ENCODE measurements at regions not wholly inside any gene's neighbourhood (a gene's known extent, or its start where the extent isn't known, plus 50 kb on each side); places are given as distances from the start of the nearest gene placed in this dataset.

DNA sequence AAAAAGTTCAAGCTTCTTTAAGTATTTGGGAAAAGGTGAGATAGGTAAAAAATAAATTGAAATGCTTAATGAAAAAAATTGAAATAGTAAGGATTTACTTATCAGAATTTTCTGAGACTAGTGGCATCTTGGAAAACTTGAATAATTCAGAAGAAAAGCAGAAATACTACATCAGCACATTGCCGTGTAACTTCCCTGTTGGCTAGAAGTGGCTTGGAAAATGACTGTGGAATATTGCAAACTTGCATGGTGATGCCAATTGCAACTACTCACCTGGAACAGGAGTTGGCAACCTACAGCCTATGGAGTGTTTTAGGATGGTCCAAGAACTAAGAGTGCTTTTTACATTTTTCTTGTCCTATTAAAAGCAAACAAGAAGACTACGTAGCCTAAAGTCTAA, 603.5 kb upstream of the VRK2 start:
- H3K4me1 ChIP-seq, result no peaks in the 10 kb centered on the region
- WGBS, 2 donors, result 76 to 79% methylated on average over 2 of the region's 2 CpGs
- H3K36me3 ChIP-seq, result no peaks in the 10 kb centered on the region
- H3K27ac ChIP-seq, result no peak overlapping the region
- H3K9me3 ChIP-seq, result no peaks in the 10 kb centered on the region
- no peak overlapping the region for H3K4me3 ChIP-seq
- H3K27me3 ChIP-seq, result no peaks in the 10 kb centered on the region
- no peak for TF ChIP-seq EP300 (IDR thresholded peaks at IDR 0.05)
- TF ChIP-seq, protein P1, sequence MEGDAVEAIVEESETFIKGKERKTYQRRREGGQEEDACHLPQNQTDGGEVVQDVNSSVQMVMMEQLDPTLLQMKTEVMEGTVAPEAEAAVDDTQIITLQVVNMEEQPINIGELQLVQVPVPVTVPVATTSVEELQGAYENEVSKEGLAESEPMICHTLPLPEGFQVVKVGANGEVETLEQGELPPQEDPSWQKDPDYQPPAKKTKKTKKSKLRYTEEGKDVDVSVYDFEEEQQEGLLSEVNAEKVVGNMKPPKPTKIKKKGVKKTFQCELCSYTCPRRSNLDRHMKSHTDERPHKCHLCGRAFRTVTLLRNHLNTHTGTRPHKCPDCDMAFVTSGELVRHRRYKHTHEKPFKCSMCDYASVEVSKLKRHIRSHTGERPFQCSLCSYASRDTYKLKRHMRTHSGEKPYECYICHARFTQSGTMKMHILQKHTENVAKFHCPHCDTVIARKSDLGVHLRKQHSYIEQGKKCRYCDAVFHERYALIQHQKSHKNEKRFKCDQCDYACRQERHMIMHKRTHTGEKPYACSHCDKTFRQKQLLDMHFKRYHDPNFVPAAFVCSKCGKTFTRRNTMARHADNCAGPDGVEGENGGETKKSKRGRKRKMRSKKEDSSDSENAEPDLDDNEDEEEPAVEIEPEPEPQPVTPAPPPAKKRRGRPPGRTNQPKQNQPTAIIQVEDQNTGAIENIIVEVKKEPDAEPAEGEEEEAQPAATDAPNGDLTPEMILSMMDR (IDR thresholded peaks at IDR 0.05), result no peak
- no peak for TF ChIP-seq POLR2A (IDR thresholded peaks at IDR 0.05)
- DNase-seq (ENCODE audit: low spot score in 2 of 2), result no peak

DNA sequence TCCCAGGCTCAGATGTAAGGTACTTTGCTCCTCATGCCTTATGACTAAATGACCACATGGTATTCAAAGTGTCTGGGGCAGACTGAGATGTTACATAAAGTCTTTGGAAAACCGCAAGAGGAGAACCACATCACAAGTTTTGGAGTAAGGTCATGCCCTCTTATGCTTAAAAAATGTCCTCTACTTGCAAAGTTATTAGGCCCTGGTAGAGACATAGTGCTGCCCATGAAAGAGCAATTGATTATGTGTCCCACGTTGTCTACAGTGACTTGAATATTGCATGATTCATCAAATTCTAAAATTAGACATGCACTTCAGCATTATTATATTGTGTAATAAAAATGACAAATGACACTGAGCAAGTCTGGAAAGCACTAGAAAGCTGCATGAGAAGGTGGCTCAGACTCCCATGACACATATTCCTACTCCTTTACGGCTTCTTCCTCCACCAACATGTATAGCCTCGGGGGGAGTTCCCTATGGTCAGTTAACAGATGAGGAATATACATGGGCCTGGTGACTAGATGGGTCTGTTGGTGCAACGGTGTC, 602.6 kb upstream of the VRK2 start:
- Histone ChIP-seq H3K36me3 (no peaks in the 10 kb centered on the region), H3K27ac (no peak overlapping the region), H3K27me3 (no peaks in the 10 kb centered on the region), H3K4me1 (no peaks in the 10 kb centered on the region), H3K9me3 (no peaks in the 10 kb centered on the region), H3K4me3 (no peak overlapping the region)
- WGBS, 2 donors, result 50 to 62% methylated on average over 5 of the region's 5 CpGs
- TF ChIP-seq POLR2A (IDR thresholded peaks at IDR 0.05), result no peak
- TF ChIP-seq, protein P1 (IDR thresholded peaks at IDR 0.05), result no peak
- no peak for TF ChIP-seq EP300 (IDR thresholded peaks at IDR 0.05)
- DNase-seq (ENCODE audit: low spot score in 2 of 2), result no peak

DNA sequence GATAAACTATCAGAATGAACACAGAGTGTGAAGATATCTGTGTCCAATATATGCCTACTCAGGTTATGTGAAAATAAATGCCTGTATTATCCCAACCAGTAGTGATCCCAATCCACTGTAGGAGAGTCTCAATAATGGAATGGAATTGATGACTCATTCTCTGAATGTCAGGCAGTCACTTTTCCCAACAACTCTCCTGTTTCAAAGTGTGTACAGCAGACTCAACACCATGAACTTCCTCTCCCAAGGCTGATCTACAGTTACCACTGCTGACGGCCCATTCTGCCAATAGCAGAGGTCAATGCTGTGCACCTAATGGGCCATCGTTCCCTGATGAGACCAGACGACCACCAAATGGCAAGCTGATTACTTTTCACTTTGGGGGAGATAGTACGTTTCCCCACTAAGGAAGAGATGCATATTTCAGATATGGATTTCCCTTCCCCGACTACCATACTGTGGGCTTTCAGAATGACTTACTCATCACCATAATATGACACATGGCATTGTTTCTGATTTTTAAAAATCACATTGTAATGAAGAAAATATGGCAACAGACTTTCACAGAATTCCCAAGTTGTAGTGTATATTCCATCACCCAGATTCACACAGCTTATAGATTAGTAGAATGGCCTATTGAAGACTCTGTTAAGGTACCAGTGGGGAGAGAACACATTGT, 601.7 kb upstream of the VRK2 start:
- H3K9me3 ChIP-seq, result no peaks in the 10 kb centered on the region
- no peak overlapping the region for H3K4me3 ChIP-seq
- no peaks in the 10 kb centered on the region for H3K27me3 ChIP-seq
- WGBS, 2 donors, result 86 to 91% methylated on average over 5 of the region's 5 CpGs
- H3K4me1 ChIP-seq, result no peaks in the 10 kb centered on the region
- DNase-seq (ENCODE audit: low spot score in 2 of 2), result no peak
- no peaks in the 10 kb centered on the region for H3K36me3 ChIP-seq
- H3K27ac ChIP-seq, result no peak overlapping the region
- no peak for TF ChIP-seq EP300 (IDR thresholded peaks at IDR 0.05)
- TF ChIP-seq, protein P1 (IDR thresholded peaks at IDR 0.05), result no peak
- TF ChIP-seq POLR2A (IDR thresholded peaks at IDR 0.05), result no peak

DNA sequence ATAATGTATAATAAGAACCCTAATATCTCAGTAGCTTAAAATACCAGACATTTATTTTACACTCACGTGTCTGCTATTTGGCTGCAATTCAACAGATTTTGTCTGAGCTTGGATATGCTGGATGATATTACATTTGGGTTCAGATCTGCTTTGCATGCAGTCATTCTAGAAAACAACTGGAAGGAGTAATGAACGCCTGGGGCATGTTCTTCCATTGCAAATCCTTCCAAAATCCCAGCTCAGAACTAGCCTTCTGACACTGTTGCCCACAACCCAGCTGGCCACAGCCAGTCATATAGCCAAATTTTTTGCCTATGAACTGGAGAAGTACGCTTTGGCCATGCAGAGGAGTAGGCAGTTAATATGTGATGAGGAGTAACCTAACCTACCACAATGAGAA, 597.8 kb upstream of the VRK2 start:
- TF ChIP-seq, protein P1 (IDR thresholded peaks at IDR 0.05), result no peak
- no peak for TF ChIP-seq POLR2A (IDR thresholded peaks at IDR 0.05)
- Histone ChIP-seq H3K27ac (no peak overlapping the region), H3K4me1 (no peaks in the 10 kb centered on the region), H3K9me3 (no peaks in the 10 kb centered on the region), H3K27me3 (no peaks in the 10 kb centered on the region), H3K36me3 (no peaks in the 10 kb centered on the region), H3K4me3 (no peak overlapping the region)
- no peak for DNase-seq (ENCODE audit: low spot score in 2 of 2)
- WGBS, 2 donors, result 48 to 53% methylated on average over 3 of the region's 3 CpGs

DNA sequence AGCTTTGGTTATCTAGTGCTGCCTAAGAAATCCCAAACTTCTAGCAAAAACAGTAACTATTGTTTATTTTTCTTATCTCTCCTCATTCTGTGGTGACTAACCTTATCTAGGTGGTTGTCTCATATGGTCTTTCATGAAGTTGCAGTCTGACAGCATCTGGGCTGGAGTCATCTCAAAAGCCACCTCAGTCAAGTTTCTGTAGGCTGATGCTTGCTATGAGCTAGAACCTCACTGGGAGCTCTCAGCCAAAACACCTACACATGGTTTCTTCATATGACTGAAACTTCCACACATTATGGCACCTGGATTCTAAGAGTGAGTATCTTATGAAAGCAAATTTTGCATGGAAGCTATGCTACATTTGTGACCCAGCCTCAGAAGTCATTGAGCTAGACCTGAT, 596.4 kb upstream of the VRK2 start:
- H3K4me3 ChIP-seq, result no peak overlapping the region
- no peaks in the 10 kb centered on the region for H3K36me3 ChIP-seq
- DNase-seq (ENCODE audit: low spot score in 2 of 2), result no peak
- no peaks in the 10 kb centered on the region for H3K27me3 ChIP-seq
- no peaks in the 10 kb centered on the region for H3K9me3 ChIP-seq
- no peak overlapping the region for H3K27ac ChIP-seq
- TF ChIP-seq EP300 (IDR thresholded peaks at IDR 0.05) (no peak), POLR2A (IDR thresholded peaks at IDR 0.05) (no peak)
- TF ChIP-seq, protein P1 (IDR thresholded peaks at IDR 0.05), result no peak
- H3K4me1 ChIP-seq, result no peaks in the 10 kb centered on the region

All from tibial nerve (tissue), 4 donors.